Head of caudate nucleus (tissue), 42 donors: ENCODE measurements at regions not wholly inside any gene's neighbourhood (a gene's known extent, or its start where the extent isn't known, plus 50 kb on each side); places are given as distances from the start of the nearest gene placed in this dataset.
"Not testable (repeated sequence)": the region's sequence is repeated elsewhere in the genome, so short reads cannot be mapped to it uniquely, and the experiment has no call there.

Experiments
- DNase-seq, 42 donors: peaks; one replicate each; pipeline versions ENCODE4 v3.0.0 to v3.0.0-alpha.2; 2020 to 2021; ENCODE audit warnings: mixed read lengths in 7 of 42
- intact Hi-C: fragments of 100-400 bp; cut with DNase I; formaldehyde crosslinking; loops from one replicate; pipeline ENCODE4 v1.15.0; 2022

GRCh38 chr6:85241498-85242052 lies 208.3 kb upstream of the NT5E start:
- intact Hi-C loops, result no loop called here
- DNase-seq, result no peak

- no peak for DNase-seq
- intact Hi-C loops, result no loop called here
Observed at GRCh38 chr6:85240787-85241385, 209.0 kb upstream of the NT5E start.

- DNase-seq, result no peak
- intact Hi-C loops, result no loop called here
Observed at GRCh38 chr6:85237478-85237877, 212.4 kb upstream of the NT5E start.

GRCh38 chr6:85236636-85237035 lies 213.2 kb upstream of the NT5E start:
- DNase-seq, result no peak
- intact Hi-C loops, result no loop called here

- intact Hi-C loops, DNase-seq: not testable (repeated sequence)
Observed at GRCh38 chr6:85227345-85227744, 222.5 kb upstream of the NT5E start.

GRCh38 chr6:85212794-85213193 lies 237.1 kb upstream of the NT5E start:
- intact Hi-C loops, DNase-seq: not testable (repeated sequence)

- intact Hi-C loops, result no loop called here
- no peak for DNase-seq
Observed at GRCh38 chr6:85195243-85195642, 254.6 kb upstream of the NT5E start.

GRCh38 chr6:85193339-85193738 lies 256.5 kb upstream of the NT5E start:
- intact Hi-C loops, result no loop called here
- DNase-seq, result no peak

- no peak for DNase-seq
- intact Hi-C loops, result no loop called here
Observed at GRCh38 chr6:85192596-85192995, 257.3 kb upstream of the NT5E start.

GRCh38 chr6:85192186-85192585 lies 257.7 kb upstream of the NT5E start:
- intact Hi-C loops, result no loop called here
- no peak for DNase-seq

GRCh38 chr6:85191656-85192055 lies 258.2 kb upstream of the NT5E start:
- DNase-seq, result no peak
- intact Hi-C loops, result no loop called here

GRCh38 chr6:85186546-85187175 lies 263.2 kb upstream of the NT5E start:
- no peak for DNase-seq
- intact Hi-C loops, result no loop called here

- intact Hi-C loops, result no loop called here
- DNase-seq, result no peak
Observed at GRCh38 chr6:85185977-85186376, 263.9 kb upstream of the NT5E start.

- no peak for DNase-seq
- intact Hi-C loops, result no loop called here
Observed at GRCh38 chr6:85183841-85184240, 266.0 kb upstream of the NT5E start.

- intact Hi-C loops, result no loop called here
- DNase-seq, result no peak
Observed at GRCh38 chr6:85172705-85173104, 277.2 kb upstream of the NT5E start.

- intact Hi-C loops, result no loop called here
- no peak for DNase-seq
Observed at GRCh38 chr6:85172161-85172560, 277.7 kb upstream of the NT5E start.

- no peak for DNase-seq
Observed at GRCh38 chr6:85169189-85169588, 280.7 kb upstream of the NT5E start.

GRCh38 chr6:85168146-85168545 lies 281.7 kb upstream of the NT5E start:
- no peak for DNase-seq
- intact Hi-C loops, result no loop called here

More at GRCh38 chr6:85169189-85169588, 280.7 kb upstream of the NT5E start:
- intact Hi-C loops, result no loop called here

GRCh38 chr6:85166114-85166741 lies 283.7 kb upstream of the NT5E start:
- intact Hi-C loops, result no loop called here

More at GRCh38 chr6:85166114-85166741, 283.7 kb upstream of the NT5E start:
- no peak for DNase-seq
